Peyer's patch (tissue), 4 donors: ENCODE measurements at regions not wholly inside any gene's neighbourhood (a gene's known extent, or its start where the extent isn't known, plus 50 kb on each side); places are given as distances from the start of the nearest gene placed in this dataset.
"Not testable (repeated sequence)": the region's sequence is repeated elsewhere in the genome, so short reads cannot be mapped to it uniquely, and the experiment has no call there.

Experiments
- CTCF ChIP-seq, 6 experiments: fragments of 450-650 bp in 4 of 6; fragments of 200-600 bp in 2 of 6; sonication (generic) in 1 of 6; IDR thresholded peaks; one replicate each; pipeline ENCODE4 v1.5.1; 2017 to 2019; ENCODE audit warnings: antibody characterized with exemption in 6 of 6, mild to moderate bottlenecking in 3 of 6, moderate library complexity in 1 of 6
- POLR2A ChIP-seq, 2 donors: fragments of 450-650 bp; IDR thresholded peaks; one replicate each; pipeline ENCODE4 v1.5.1; 2017; ENCODE audit warnings: antibody characterized with exemption in 2 of 2, mild to moderate bottlenecking in 2 of 2, moderate library complexity in 2 of 2

- not testable (repeated sequence) for TF ChIP-seq CTCF, POLR2A (IDR thresholded peaks at IDR 0.05)
Observed at GRCh38 chr15:84534561-84535235, 66.1 kb upstream of the ZSCAN2 start.
